ENCODE measurements at regions not wholly inside any gene's neighbourhood (a gene's known extent, or its start where the extent isn't known, plus 50 kb on each side); places are given as distances from the start of the nearest gene placed in this dataset.
"Not testable (repeated sequence)": the region's sequence is repeated elsewhere in the genome, so short reads cannot be mapped to it uniquely, and the experiment has no call there.

DNA sequence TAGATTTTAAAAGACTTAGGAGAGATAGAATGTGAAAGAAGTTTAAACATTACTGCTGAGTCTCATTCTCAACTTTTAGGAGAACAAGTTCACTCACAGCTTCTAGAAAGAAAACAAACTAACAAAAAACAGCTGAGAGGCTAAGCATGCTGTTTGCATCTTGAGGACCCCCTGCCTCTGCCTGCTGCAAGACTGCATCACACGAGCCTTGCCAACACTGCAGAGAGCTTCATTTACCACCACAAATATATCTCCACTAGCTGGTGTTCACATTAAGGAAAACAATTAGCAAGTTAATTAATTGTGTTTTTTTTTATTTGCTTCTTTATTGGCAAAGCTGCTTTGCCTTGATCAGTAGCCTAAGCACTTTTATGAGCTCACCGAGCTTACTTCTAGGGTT is 336.6 kb upstream of the KIAA1217 start:
- peak; percentile 19 for DNase-seq

DNA sequence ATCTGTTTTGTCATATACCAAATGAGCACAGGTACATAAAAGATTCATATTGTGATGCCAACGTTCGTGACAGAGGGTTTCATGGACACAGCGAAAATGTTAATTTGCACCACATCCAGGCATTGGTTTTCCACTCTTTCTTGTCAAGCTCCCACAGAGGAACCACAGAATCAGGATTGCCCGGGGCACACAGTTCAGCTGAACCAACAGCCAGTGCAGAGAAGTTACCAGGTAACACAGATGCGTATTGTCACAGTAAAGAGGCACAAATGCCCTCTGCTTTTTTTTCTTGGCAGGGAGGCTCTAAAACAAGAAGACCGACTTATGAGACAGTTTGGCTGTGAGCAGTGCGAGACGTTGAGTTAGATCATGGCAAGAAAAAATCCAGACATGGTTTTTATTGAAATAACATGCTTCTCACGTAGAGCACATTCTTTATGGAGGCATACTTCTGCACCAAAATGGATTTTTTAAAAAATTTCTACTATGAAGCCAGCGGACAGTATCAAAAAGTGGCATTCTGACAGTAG is 331.1 kb upstream of the KIAA1217 start:
- no peak for DNase-seq

DNA sequence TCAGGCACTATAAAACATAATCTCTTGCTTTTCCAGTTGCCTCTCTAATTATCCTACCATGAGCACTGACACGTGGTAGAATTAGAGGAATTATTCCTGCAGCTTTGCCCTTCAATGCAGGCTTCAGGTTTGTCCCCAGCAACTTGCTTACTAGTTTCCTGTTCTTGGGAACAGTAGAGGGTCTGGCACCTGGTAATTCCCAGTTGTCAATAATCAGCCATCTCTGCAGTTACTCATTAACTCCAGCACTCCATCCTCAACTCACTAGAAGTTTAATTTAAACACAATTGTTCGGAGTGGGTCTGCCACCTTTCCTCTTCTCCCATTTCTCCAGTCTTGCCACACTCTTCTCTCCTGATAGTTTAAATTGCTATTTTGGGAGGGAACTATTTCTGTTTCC is 324.3 kb upstream of the KIAA1217 start:
- DNase-seq: no peak

DNA sequence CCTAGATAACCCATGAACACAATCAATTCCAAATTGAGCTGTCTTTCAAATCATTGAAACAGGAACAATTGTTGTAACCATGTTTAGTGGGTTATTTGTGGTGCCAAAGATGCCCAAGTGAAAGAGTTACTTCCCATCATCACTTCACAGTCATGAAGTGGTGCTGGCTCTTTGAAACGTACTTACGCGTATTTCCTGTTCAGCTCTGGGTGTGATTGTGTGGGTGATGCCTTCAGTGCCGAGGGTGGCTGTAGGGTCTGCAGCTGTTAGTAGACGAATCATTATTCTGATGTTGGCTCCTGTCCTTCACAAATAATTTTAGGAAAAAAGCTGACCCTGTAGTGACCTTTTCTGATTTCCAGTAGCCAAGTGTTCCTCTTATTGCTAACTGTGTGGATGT is 323.1 kb upstream of the KIAA1217 start:
- no peak for DNase-seq

DNA sequence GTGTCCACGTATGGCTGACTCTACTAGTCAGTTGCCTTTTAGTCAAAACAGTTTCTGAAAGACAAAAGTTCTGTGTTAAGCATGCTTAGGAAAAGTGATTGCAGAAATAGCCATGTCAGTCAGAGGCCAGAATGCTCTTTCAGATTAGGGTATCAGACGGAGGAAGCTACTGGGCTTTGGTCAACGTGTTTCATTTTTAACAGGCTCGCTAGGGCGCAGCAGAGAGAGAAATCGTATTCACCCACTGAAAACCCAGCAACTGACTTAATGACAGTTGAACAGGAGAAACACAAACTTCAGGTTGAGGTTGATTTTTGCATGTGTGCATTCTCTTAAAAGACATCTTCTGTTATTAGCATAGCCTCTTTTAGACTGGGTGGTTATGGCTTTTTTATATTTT is 322.6 kb upstream of the KIAA1217 start:
- DNase-seq: no peak

DNA sequence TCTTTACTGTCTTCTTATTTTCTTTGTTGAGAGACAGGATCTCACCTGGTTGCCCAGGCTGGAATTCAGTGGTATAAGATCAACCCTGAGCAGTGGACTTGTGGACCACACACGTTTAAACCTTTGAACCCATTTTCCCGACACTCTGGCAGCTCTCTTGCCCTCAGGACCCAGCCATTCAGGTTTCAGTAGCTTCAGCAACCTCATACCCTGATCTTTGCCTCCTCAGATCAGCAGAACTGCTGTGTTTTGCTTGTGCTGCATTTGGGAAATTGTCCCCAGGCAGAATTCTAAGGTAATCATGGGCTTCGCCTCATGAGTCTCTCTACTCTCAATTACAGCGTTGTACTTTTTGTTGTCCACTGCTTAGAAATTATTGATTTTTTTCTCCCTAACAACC is 317.6 kb upstream of the KIAA1217 start:
- no peak for DNase-seq

DNA sequence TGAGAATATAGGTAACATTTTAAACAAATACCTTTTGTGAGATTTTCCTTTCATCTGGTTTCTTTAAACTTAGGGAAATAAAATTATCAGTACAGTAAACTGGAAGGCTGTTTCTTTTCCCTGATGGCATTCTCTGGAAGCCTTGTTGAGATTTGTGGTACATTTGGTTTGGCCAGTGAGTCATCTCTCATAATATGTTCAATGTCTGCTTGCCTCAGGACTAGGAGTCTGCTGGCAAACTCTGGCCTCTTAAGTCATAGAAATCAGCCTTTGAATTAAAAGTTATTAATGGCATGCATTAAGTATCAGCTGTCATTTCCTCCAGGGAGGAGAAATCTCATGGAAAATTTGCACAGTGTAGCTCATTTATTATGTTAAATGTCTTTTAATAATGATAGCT is 316.6 kb upstream of the KIAA1217 start:
- no peak for DNase-seq

DNA sequence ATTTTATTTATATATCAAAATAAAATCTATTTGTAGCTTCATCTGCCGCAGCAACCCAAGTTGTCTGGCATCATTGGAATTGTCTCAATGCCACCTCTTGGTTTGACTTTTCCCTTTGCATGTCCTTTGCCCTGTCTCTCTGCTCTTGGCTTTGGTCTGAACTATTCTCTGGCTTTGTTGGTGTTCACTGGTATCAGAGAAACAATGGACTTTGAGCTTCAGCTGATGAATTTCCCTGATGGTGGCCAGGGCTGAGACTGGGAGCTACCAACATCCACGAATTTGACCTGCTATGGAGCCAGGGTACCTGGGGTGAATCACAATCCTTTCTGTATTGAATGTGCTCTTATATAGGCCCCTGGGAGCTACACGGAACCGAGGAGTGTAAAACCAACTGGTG is 311.7 kb upstream of the KIAA1217 start:
- DNase-seq: no peak

DNA sequence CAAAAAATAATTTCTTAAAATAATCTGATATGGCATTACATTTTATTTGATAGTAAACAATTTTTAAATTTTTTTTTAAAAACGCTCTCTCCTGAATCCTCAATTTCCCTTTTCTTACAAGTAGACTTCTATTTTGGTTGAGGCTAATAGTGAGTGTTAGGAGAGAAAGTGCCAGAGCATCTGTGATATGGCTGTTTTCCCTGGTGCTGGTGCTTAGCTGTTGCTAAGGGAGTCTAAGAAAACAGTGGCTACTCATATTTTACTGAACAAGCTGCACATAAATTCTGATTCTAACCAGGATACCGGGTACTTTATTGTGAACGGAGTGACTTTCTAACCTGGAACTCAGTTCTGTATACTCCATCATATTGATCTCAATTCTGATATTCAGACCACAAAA is 311.1 kb upstream of the KIAA1217 start:
- DNase-seq: no peak

DNA sequence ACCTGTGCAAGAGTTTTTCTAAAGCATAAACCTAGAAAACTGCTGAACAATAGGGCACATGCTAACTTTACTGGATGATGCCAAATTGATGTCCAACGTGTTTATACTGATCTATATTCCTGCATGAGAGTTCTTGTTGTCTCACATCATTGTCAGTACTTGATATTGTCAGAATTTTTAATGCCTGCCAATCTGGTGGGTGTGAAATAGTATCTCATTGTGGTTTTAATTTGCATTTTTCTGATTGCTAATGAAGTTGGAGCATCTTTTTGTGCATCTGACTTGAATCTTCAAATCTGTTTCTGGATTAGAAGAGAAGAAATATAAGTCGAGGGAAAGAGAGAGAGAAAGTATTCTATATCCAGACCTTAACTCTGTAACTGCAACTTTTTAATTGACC is 309.8 kb upstream of the KIAA1217 start:
- no peak for DNase-seq

DNA sequence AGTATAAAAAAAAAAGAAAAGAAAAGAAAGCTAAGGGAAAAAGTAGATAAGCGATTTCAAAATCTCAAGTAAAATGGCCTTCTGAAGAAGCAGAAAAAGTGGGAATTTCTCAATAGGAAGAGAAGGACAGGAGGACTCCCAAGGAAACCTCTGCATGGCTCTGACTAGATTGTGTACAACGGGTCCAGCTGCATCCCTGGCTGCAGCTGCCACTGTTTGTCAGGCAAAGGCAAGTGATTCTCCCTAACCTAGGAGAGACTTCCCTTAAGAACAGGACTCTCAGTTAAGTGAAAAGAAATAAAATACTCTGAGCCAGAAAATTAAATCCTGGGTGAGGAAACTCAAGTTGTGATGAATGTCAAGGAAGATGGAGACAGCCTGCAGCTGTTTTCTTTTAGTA is 298.6 kb upstream of the KIAA1217 start:
- DNase-seq: no peak

DNA sequence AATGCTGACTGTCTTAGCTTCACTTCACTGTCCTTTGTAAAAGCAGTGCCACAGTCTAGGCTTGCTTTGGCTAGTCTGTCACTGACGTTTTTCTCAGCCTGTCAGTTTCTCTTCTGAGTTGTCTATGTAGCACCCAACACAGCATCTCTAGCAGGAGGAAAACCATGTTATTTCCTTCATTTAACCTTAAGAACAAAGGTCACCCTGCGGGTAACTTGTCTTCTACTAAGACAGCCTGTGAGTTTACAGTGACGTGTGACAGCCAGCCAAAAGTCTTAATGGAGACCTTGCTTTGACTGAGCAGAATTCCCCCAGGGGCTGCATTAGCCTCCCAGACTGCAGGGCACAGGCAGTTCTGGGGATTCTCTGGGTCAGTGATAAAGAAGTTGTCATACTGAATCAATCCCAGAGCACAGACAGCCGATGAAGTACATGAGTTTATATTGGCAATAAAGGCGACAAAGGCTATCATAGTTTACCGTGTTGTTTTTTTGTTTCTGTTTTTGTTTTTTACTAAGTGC is 296.0 kb upstream of the KIAA1217 start:
- no peak for DNase-seq

DNA sequence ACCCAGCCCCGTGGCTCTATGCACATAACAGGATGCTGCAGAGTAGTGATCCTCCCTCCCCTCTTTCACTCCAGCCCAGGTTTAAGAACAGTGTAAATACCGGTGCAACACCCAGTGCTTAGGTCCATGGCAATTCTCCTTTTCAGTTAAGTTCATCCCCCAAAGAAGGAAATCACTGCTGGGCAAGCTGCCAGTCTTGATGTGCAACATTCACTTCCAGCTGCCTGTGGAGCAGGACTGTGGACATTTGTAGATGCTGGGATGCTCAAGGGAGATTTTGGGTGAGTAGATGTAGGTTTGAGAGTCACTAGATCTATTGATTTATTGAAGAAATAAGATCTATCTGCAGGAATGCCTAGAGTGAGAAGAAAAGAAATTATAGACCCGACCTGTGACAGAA is 294.3 kb upstream of the KIAA1217 start:
- DNase-seq: no peak

DNA sequence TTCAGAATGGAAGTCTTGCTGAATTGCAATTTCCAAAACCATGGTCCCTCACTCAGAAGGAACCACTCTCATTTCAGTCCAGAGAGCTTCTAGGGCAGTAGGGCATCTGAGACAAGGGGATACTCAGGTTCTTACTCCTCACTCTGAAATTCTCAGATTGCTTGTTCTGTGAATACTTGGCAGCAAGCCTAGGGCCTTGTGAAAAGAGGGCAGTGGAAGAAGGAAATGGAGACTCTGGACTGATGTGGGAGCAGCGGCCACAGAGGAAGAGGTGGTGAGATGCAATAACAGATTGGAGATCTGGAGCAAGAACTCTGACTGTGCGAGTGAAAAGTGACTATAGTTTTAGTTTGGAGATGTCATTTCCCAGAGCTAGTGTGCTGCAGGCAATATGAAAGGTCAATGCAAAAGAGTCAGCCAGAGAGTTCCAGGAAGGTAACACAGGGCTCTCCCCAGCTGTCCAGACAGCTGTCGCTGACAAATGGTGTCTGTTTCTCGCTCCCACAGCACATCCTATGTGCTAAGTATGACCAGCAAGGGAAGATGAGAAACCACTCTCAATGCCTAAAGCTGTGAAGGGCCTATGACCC is 291.6 kb upstream of the KIAA1217 start:
- DNase-seq: peak; percentile 9

DNA sequence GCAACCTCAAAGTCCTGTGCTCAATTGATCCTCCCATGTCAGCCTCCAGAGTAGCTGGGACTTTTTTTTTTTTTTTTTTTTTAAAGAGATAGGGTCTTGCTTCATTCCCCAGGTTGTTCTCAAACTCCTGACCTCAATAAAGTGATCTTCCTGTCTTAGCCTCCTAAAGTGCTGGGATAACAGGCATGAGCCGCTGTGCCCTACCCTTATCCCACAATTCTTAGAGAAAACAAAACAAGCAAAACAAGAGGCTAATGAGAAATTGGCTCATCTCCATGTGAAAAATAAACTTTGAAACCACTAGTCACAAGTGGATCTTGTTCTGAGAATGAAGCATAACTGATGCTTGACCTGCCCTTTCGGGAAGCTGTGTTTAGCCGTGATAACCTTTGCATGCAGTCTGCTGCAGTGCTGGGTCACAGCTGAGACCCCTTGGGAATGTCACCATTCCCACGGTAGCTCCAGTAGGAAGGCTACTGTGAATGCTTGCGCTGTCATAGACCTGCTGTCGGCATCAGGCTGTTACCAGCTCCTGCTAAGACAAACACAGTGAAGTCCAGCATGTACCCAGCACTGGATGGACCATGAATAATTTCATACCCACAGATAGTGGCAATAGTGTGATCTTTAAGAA is 290.7 kb upstream of the KIAA1217 start:
- DNase-seq: no peak

DNA sequence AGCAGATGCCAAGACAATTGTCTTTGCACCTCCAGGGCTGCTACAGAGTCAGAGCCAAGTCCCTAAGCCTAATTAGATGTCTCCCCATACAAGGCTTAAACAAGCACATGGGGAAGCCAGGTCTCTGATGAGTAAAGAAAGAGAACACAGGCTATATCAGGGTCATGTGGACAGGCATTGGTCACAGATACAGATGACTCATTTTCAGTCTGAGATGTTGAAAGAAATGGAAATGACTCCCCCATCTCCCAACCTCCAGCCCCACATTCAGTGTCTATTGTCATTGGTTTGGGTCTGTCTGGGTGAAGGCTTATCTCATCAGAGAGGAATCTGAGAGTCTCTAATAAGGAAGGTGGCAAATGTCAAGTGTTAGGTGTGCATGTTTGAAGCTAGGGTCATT is 290.1 kb upstream of the KIAA1217 start:
- no peak for DNase-seq

DNA sequence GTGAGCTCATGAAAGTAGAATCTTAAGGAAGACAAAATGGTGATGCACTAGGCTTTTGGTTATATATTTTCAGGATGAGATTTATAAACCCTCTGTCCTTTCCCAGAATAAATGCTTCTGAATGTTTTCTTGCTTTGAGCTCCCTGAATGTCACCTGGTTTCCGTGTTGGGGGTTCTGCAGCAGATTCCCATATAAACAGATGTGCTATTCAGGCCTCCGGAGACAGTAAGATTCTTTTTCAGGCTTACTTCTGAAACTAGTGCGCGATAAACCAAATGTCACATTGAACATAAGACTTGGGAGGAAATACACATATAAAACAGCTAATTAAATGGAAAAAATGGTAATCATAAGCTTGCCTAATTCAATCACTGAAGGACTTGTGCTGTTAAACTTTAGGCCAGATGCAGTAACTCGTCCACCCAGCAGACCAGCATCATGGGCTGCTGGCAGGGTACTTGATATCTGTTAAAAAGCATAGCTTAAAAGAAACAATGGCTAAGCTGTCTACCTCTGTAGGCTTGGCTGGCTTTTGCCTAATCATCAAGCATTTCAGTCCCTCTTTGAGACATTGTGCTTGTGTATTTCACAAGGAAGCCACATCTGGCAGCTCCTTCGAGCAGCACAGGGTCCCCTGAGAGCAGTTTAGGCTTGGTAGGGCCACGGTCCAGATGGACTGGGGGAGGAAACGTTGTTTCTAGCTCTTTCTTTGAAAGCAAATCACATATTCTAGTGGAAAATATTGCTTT is 281.2 kb upstream of the KIAA1217 start:
- DNase-seq: peak; percentile 53

DNA sequence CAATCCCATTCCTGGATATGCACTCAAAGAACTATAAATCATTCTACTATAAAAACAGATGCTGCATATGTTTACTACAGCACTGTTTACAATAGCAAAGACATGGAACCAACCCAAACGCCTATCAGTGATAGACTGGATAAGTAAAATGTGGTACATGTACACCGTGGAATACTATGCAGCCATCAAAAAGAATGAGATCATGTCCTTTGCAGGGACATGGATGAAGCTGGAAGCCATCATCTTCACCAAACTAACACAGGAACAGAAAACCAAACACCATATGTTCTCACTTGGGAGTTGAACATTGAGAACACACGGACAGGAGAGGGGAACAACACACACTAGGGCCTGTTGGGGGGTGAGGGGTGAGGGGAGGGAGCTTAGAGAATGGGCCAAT is 274.9 kb upstream of the KIAA1217 start:
- DNase-seq: not testable (repeated sequence)

DNA sequence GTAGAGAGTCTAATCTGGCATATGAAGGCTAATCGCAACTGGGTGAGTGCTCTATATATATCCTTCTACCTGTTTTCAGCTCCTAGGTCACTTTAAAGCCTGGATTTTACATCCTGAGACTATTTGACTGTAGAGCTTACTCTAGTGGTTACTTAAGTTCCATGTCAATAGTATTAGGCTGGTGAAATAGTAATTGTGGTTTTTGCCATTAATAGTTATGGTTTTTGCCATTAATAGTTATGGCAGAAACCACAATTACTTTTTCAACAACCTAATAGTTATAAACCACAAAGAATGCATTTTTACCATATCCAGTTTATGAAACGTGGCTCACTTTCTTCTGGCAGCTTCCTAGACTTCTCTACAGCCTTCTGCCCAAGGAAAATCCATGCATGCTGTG is 263.1 kb upstream of the KIAA1217 start:
- no peak for DNase-seq

DNA sequence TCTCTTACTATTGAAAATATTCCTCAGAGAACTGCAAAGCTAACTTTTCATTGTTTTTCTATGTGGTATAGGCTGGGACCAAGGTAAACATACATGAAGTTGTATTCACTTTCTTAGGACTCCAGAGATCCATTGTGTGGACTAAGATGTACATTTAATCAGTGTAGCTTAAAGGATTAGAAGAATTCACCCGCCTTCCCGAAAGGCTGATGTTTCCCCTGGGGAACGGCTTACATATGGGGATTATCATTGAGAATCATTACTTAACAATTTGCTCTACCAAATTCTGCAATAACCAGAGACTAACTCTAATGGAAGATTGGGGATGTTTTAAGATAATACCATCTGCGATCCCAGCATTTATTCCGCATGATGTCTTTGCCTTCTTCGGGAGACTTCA is 257.1 kb upstream of the KIAA1217 start:
- no peak for DNase-seq

DNA sequence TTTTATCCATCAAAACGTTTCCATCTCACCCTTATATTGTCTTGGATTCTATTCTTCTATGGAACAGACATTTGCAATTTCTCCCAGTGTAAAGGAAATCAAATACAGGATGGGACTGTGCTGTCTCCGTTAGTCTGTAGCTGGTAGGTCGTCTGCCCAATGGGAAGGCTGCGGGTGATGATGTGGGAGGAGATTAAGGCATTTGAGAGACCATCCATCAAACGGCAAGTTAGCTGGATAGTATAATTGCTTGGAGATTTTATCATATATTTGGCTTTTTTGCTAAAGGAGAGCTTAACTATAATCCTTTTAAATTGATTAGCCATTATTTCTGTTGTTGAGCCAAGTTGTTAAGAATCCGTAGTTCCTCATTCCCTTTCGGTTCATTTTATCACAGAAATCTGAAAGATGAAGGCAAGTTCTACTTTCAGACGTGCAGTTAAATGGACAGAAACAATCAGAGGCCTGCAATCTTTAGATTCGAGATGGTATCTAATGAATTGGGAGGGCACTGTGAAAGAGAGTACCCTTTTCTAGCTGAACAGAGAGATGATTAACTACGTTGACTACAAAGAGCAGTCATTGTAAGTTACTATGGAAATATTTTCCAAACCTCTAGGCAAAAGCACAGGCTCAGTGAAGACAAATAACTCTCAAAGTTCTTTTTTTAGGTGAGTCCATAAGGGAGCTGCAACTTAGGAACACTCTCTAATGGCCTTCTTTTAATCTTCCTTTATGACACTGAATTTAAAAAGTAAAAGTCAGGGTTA is 253.3 kb upstream of the KIAA1217 start:
- no peak for DNase-seq

DNA sequence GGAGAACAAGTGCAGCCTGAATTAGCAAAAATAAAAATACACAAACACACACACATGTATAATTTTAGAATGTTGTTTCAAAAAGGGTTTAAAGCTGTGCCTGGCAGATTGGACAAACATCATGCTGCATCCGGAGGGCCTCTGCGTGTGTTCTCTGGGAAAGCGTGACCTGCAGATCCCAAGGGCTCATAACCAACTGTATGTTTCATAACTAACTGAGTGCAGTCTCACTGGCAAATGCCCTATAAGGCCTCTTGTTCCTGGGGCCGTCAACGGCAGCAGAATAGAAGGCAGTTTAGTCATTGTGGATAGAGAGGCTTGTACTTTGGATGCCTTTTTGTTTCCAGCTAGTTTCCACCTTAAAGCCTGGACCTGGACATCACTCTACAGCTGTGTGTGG is 243.8 kb upstream of the KIAA1217 start:
- DNase-seq: no peak

DNA sequence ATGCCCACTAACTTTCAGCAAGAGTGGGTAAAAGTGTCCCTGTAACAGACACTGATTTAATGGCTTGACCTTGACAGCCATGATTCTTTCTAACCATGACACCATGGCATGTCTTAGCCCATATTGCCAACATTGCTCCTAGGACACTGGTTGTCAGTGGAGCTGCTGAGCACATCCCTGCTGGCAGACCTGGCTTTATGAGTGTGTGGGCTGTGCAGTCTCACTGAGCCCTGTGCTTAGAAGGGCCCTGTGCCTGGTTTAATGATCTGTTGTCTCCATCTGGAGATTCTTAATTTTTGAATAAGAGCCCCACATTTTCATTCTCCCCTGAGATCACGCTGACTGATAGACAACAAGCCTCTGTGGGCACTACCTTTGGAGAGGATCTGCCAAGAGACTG is 243.1 kb upstream of the KIAA1217 start:
- peak; percentile 20 for DNase-seq

All from skin of body (tissue), 1 donor.